ENCODE measurements at regions not wholly inside any gene's neighbourhood (a gene's known extent, or its start where the extent isn't known, plus 50 kb on each side); places are given as distances from the start of the nearest gene placed in this dataset.
A peak's percentile ranks its signal among the peaks of the same experiment; 100 is the strongest.

- no peak for DNase-seq (ENCODE audit: insufficient read length)
- no peak for FAIRE-seq
- no peak for TF ChIP-seq POLR2AphosphoS5 (IDR thresholded peaks at IDR 0.05; ENCODE audit: low read depth, low read length)
- no peak for TF ChIP-seq POLR2A (IDR thresholded peaks at IDR 0.05; ENCODE audit: low read depth, low read length)
- no peak for TF ChIP-seq TAF1 (IDR thresholded peaks at IDR 0.05; ENCODE audit: borderline replicate concordance, low read depth, low read length)
Measured at GRCh38 chr9:6098431-6098830, 83.0 kb upstream of the RANBP6 start.

- no peak for TF ChIP-seq TAF1 (IDR thresholded peaks at IDR 0.05; ENCODE audit: borderline replicate concordance, low read depth, low read length)
- TF ChIP-seq POLR2A (IDR thresholded peaks at IDR 0.05; ENCODE audit: low read depth, low read length): no peak
- TF ChIP-seq POLR2AphosphoS5 (IDR thresholded peaks at IDR 0.05; ENCODE audit: low read depth, low read length): no peak
- DNase-seq (ENCODE audit: insufficient read length) (no peak), FAIRE-seq (no peak)
Measured at GRCh38 chr9:6096821-6097220, 81.4 kb upstream of the RANBP6 start.

- DNase-seq (ENCODE audit: insufficient read length) (no peak), FAIRE-seq (no peak)
- TF ChIP-seq POLR2AphosphoS5 (IDR thresholded peaks at IDR 0.05; ENCODE audit: low read depth, low read length) (no peak), POLR2A (IDR thresholded peaks at IDR 0.05; ENCODE audit: low read depth, low read length) (no peak), TAF1 (IDR thresholded peaks at IDR 0.05; ENCODE audit: borderline replicate concordance, low read depth, low read length) (no peak)
Measured at GRCh38 chr9:6090277-6091210, 75.1 kb upstream of the RANBP6 start.

GRCh38 chr9:6089300-6089699 is 73.9 kb upstream of the RANBP6 start:
- no peak for TF ChIP-seq TAF1 (IDR thresholded peaks at IDR 0.05; ENCODE audit: borderline replicate concordance, low read depth, low read length)
- TF ChIP-seq POLR2AphosphoS5 (IDR thresholded peaks at IDR 0.05; ENCODE audit: low read depth, low read length): no peak
- TF ChIP-seq POLR2A (IDR thresholded peaks at IDR 0.05; ENCODE audit: low read depth, low read length): no peak

GRCh38 chr9:6086006-6086655 is 70.7 kb upstream of the RANBP6 start:
- FAIRE-seq (no peak), DNase-seq (ENCODE audit: insufficient read length) (no peak)
- TF ChIP-seq POLR2AphosphoS5 (IDR thresholded peaks at IDR 0.05; ENCODE audit: low read depth, low read length) (no peak), TAF1 (IDR thresholded peaks at IDR 0.05; ENCODE audit: borderline replicate concordance, low read depth, low read length) (no peak), POLR2A (IDR thresholded peaks at IDR 0.05; ENCODE audit: low read depth, low read length) (no peak)

More at GRCh38 chr9:6089300-6089699, 73.9 kb upstream of the RANBP6 start:
- FAIRE-seq (no peak), DNase-seq (ENCODE audit: insufficient read length) (no peak)

- DNase-seq (ENCODE audit: insufficient read length) (peak; percentile 42), FAIRE-seq (peak; percentile 74)
- no peak for TF ChIP-seq TAF1 (IDR thresholded peaks at IDR 0.05; ENCODE audit: borderline replicate concordance, low read depth, low read length)
- TF ChIP-seq POLR2A (IDR thresholded peaks at IDR 0.05; ENCODE audit: low read depth, low read length): no peak
- no peak for TF ChIP-seq POLR2AphosphoS5 (IDR thresholded peaks at IDR 0.05; ENCODE audit: low read depth, low read length)
Measured at GRCh38 chr9:6080154-6080716, 64.8 kb upstream of the RANBP6 start.

- FAIRE-seq (no peak), DNase-seq (ENCODE audit: insufficient read length) (no peak)
Measured at GRCh38 chr9:6079386-6079785, 64.0 kb upstream of the RANBP6 start.

GRCh38 chr9:6078382-6079105 is 63.1 kb upstream of the RANBP6 start:
- DNase-seq (ENCODE audit: insufficient read length): no peak
- no peak for FAIRE-seq
- TF ChIP-seq TAF1 (IDR thresholded peaks at IDR 0.05; ENCODE audit: borderline replicate concordance, low read depth, low read length): no peak

More at GRCh38 chr9:6079386-6079785, 64.0 kb upstream of the RANBP6 start:
- TF ChIP-seq TAF1 (IDR thresholded peaks at IDR 0.05; ENCODE audit: borderline replicate concordance, low read depth, low read length): no peak
- no peak for TF ChIP-seq POLR2A (IDR thresholded peaks at IDR 0.05; ENCODE audit: low read depth, low read length)
- no peak for TF ChIP-seq POLR2AphosphoS5 (IDR thresholded peaks at IDR 0.05; ENCODE audit: low read depth, low read length)

GRCh38 chr9:6076851-6077250 is 61.4 kb upstream of the RANBP6 start:
- no peak for DNase-seq (ENCODE audit: insufficient read length)
- FAIRE-seq: no peak
- TF ChIP-seq TAF1 (IDR thresholded peaks at IDR 0.05; ENCODE audit: borderline replicate concordance, low read depth, low read length): no peak
- no peak for TF ChIP-seq POLR2AphosphoS5 (IDR thresholded peaks at IDR 0.05; ENCODE audit: low read depth, low read length)

GRCh38 chr9:6073731-6074130 is 58.3 kb upstream of the RANBP6 start:
- TF ChIP-seq POLR2AphosphoS5 (IDR thresholded peaks at IDR 0.05; ENCODE audit: low read depth, low read length): no peak
- TF ChIP-seq POLR2A (IDR thresholded peaks at IDR 0.05; ENCODE audit: low read depth, low read length): no peak
- no peak for FAIRE-seq
- DNase-seq (ENCODE audit: insufficient read length): no peak

- DNase-seq (ENCODE audit: insufficient read length) (no peak), FAIRE-seq (no peak)
- TF ChIP-seq POLR2AphosphoS5 (IDR thresholded peaks at IDR 0.05; ENCODE audit: low read depth, low read length): no peak
- TF ChIP-seq TAF1 (IDR thresholded peaks at IDR 0.05; ENCODE audit: borderline replicate concordance, low read depth, low read length): no peak
- no peak for TF ChIP-seq POLR2A (IDR thresholded peaks at IDR 0.05; ENCODE audit: low read depth, low read length)
Measured at GRCh38 chr9:6072865-6073264, 57.4 kb upstream of the RANBP6 start.

Measured in GM12892 (cell line).